ENCODE measurements at regions not wholly inside any gene's neighbourhood (a gene's known extent, or its start where the extent isn't known, plus 50 kb on each side); places are given as distances from the start of the nearest gene placed in this dataset.

DNA sequence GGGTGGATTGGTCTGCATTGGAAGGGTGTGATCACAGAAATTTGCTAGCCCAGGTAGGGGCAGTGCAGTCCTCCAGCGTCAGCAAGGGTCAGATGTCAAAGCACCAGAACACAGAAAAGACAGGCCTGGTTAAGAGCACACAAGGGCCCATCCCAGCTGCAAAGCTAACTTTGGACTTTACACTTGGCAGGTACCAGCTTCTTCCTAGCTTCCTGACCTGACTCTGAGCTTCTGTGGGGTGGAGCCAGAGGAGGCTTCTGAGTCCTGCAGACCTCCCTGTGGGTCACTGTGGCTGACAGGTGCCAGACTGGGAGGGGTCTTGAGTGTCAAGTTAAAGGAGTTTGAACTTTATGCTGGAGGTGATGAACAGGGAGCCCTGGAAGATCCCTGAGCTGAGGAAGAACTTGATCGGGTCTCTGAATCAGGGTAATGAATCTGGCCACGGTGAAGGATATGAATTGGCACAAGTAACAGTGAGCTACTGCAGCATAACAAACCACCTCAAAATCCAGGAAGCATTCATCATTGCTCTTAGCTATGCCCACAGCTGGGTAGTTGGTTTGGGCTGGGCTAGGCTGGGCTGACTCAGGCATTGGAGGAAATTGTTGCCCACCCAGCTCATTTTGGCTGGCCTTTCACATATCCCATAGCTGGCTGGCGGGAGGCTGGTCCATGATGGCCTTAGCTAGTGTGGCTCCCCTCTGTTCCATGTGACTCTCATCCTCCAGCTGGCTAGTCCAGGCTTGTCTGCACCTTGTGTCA is 63.4 kb downstream of the BARX1 start (continued):
- TF ChIP-seq GABPA (IDR thresholded peaks at IDR 0.05; ENCODE audit: borderline replicate concordance, insufficient read depth, low read length) (no peak), POU5F1 (IDR thresholded peaks at IDR 0.05; ENCODE audit: low read depth, low read length) (no peak), EP300 (IDR thresholded peaks at IDR 0.05; ENCODE audit: borderline replicate concordance in 1 of 2, low read depth in 2 of 2, low read length in 2 of 2) (no peak), SRF (IDR thresholded peaks at IDR 0.05; ENCODE audit: low read depth, low read length) (no peak), EGR1 (IDR thresholded peaks at IDR 0.05; ENCODE audit: borderline replicate concordance, low read depth, low read length) (no peak), GTF2F1 (IDR thresholded peaks at IDR 0.05; ENCODE audit: borderline replicate concordance, low read depth, low read length) (no peak), TBP (IDR thresholded peaks at IDR 0.05; ENCODE audit: low read depth, low read length) (no peak)
- TF ChIP-seq, protein P1, sequence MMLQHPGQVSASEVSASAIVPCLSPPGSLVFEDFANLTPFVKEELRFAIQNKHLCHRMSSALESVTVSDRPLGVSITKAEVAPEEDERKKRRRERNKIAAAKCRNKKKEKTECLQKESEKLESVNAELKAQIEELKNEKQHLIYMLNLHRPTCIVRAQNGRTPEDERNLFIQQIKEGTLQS (IDR thresholded peaks at IDR 0.05; ENCODE audit: insufficient read depth, low read depth, low read length), result no peak
